ENCODE measurements at regions not wholly inside any gene's neighbourhood (a gene's known extent, or its start where the extent isn't known, plus 50 kb on each side); places are given as distances from the start of the nearest gene placed in this dataset.
"Not testable (repeated sequence)": the region's sequence is repeated elsewhere in the genome, so short reads cannot be mapped to it uniquely, and the experiment has no call there.

DNA sequence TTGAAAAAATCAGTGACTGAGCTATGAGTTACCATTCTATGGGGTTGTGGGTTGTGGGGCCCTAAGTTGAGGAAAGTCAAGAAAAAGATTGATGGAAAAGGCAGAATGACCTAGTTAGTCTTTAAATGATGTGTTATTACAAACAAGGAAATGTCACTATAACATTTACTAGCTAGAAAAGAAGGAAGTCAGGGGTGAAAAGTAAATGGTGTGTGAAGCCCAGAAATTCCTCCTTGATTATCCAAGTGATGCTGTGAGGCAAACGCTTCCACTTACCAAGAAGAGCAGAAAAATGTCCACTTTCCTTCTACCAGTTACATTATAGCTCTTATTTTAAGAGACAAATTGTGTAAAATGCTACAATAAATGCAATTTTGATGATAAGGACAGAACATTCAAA, 285.3 kb upstream of the DPP6 start:
- not testable (repeated sequence) for TF ChIP-seq CTCF, POLR2A (IDR thresholded peaks at IDR 0.05)

All from Peyer's patch (tissue), 4 donors.